ENCODE measurements at regions not wholly inside any gene's neighbourhood (a gene's known extent, or its start where the extent isn't known, plus 50 kb on each side); places are given as distances from the start of the nearest gene placed in this dataset.

DNA sequence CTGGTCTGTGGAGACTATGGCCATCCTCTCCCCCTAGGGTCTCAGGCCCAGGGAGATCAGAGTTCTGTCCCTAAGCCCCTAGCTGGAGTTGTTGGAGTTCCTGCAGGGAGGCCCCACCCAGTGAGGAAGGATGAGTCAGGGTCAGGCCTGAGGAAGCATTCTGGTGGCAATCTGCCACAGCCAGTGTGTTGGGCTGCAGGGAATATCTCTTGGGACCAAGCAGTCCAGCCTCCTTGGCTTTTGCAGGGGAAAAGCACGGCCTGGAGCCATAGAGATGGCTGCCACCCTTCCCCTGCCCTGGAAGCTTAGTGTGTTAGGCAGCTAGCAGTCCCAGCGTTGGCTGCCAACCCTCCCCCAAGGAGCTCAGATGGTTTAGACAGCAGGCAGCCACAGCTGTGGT, 202.4 kb downstream of the RTL9 start:
- ATAC-seq (ENCODE audit: low read depth) (no peak), DNase-seq (no peak)
- no peak overlapping the region for H3K4me3 Mint-ChIP-seq
- ChIA-PET POLR2A (no interaction called here), CTCF (no interaction called here)
- no peaks in the 10 kb centered on the region for H3K27me3 Mint-ChIP-seq
- intact Hi-C loops (cut with micrococcal nuclease): no loop called here
- no peak for TF ChIP-seq CTCF (IDR thresholded peaks at IDR 0.05)
- H3K9me3 Mint-ChIP-seq: peaks cover 3% of the 10 kb centered on the region
- H3K27ac Mint-ChIP-seq: no peak overlapping the region
- no peaks in the 10 kb centered on the region for H3K36me3 Mint-ChIP-seq (ENCODE audit: low read depth)
- no peaks in the 10 kb centered on the region for H3K4me1 Mint-ChIP-seq

DNA sequence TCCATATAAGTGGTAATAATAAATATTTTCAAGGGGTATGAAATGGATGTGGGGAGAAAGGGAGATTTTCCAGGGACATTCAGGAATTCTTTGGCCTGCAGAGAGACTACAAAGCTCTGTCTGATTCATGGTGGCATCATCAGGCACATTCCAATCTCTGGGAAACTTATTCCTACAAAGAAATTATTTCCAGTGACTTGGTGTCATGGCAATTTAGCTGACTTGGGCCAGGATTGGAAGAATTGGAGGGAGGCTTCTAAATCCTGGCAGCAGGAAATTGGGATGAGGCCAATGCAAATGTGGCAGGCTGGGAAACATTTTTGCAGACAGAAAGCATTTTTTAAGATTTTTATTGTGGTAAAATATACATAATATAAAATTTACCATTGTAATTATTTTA, 204.6 kb downstream of the RTL9 start:
- intact Hi-C loops (cut with micrococcal nuclease): no loop called here
- POLR2A ChIA-PET: no interaction called here

DNA sequence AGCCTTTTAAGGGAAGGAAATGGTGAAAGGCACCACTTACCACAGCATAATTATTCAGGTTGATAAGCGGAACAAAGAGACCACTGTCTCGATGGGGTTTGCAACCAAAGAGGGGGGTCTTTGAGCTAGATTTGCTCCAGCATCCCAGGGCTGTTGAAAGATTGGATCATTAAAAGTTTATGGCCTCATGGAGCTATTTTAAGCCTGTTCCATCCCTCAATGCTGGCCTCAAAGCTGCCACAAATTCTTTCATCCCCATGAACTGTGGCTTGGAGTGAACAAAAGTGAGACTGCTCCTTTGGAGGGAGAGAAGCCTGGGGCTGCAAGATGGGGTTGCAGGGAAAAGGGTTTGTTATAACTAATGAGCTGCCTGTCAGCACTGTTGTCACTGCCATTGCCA, 209.8 kb downstream of the RTL9 start:
- H3K27me3 Mint-ChIP-seq: no peaks in the 10 kb centered on the region
- ChIA-PET POLR2A (no interaction called here), CTCF (no interaction called here)
- no peaks in the 10 kb centered on the region for H3K9me3 Mint-ChIP-seq
- DNase-seq: no peak
- H3K27ac Mint-ChIP-seq: no peak overlapping the region
- intact Hi-C loops (cut with micrococcal nuclease): no loop called here
- no peaks in the 10 kb centered on the region for H3K36me3 Mint-ChIP-seq (ENCODE audit: low read depth)
- TF ChIP-seq CTCF (IDR thresholded peaks at IDR 0.05): no peak
- no peaks in the 10 kb centered on the region for H3K4me1 Mint-ChIP-seq
- no peak for ATAC-seq (ENCODE audit: low read depth)
- no peak overlapping the region for H3K4me3 Mint-ChIP-seq

More for the DNA sequence above, 204.6 kb downstream of the RTL9 start:
- TF ChIP-seq CTCF (IDR thresholded peaks at IDR 0.05): no peak
- CTCF ChIA-PET: no interaction called here
- ATAC-seq (ENCODE audit: low read depth) (no peak), DNase-seq (no peak)
- Mint-ChIP-seq H3K9me3 (no peaks in the 10 kb centered on the region), H3K4me3 (no peak overlapping the region), H3K4me1 (no peaks in the 10 kb centered on the region), H3K27me3 (no peaks in the 10 kb centered on the region), H3K27ac (no peak overlapping the region), H3K36me3 (ENCODE audit: low read depth) (no peaks in the 10 kb centered on the region)

DNA sequence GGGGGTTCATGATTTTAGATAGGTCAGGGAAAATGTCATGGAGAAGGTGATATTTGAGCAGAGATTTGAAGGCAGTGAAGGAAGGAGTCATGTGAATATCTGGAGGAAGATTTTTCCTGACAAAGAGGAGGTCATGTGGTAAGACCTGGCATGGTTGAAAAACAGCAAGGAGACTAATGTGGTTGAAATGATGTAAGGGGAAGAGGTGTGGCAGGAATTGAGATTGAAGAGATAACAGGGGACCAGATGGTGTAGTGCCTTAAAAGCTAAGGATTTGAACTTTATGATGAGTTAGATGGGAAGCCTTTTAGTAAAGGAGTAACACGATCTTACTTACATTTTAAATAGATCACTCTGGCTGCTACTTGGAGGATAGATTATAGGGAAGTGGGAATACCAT, 210.9 kb downstream of the RTL9 start:
- DNase-seq (no peak), ATAC-seq (ENCODE audit: low read depth) (no peak)
- ChIA-PET CTCF (no interaction called here), POLR2A (no interaction called here)
- no peak overlapping the region for H3K4me3 Mint-ChIP-seq
- H3K9me3 Mint-ChIP-seq: no peaks in the 10 kb centered on the region
- intact Hi-C loops (cut with micrococcal nuclease): no loop called here
- no peaks in the 10 kb centered on the region for H3K27me3 Mint-ChIP-seq
- TF ChIP-seq CTCF (IDR thresholded peaks at IDR 0.05): no peak
- H3K4me1 Mint-ChIP-seq: no peaks in the 10 kb centered on the region
- no peaks in the 10 kb centered on the region for H3K36me3 Mint-ChIP-seq (ENCODE audit: low read depth)
- H3K27ac Mint-ChIP-seq: no peak overlapping the region

GRCh38 chrX:110578270-110578669, 217.3 kb downstream of the CHRDL1 start:
- no peak overlapping the region for H3K4me3 Mint-ChIP-seq
- ATAC-seq (ENCODE audit: low read depth) (no peak), DNase-seq (no peak)
- ChIA-PET CTCF (no interaction called here), POLR2A (no interaction called here)
- H3K4me1 Mint-ChIP-seq: no peaks in the 10 kb centered on the region
- H3K36me3 Mint-ChIP-seq (ENCODE audit: low read depth): no peaks in the 10 kb centered on the region
- no peak for TF ChIP-seq CTCF (IDR thresholded peaks at IDR 0.05)
- no peaks in the 10 kb centered on the region for H3K27me3 Mint-ChIP-seq
- peaks cover 2% of the 10 kb centered on the region for H3K9me3 Mint-ChIP-seq
- H3K27ac Mint-ChIP-seq: no peak overlapping the region
- intact Hi-C loops (cut with micrococcal nuclease): no loop called here
